ENCODE measurements at regions not wholly inside any gene's neighbourhood (a gene's known extent, or its start where the extent isn't known, plus 50 kb on each side); places are given as distances from the start of the nearest gene placed in this dataset.

- TF ChIP-seq CTCF (IDR thresholded peaks at IDR 0.05) (no peak), EZH2 (IDR thresholded peaks at IDR 0.05; ENCODE audit: borderline replicate concordance, insufficient read depth, low read depth, low read length, poor library complexity, severe bottlenecking) (no peak)
Measured at GRCh38 chr5:167229751-167230150, 1061.7 kb upstream of the WWC1 start.
